Putamen (tissue), 1 donor: ENCODE measurements at regions not wholly inside any gene's neighbourhood (a gene's known extent, or its start where the extent isn't known, plus 50 kb on each side); places are given as distances from the start of the nearest gene placed in this dataset.

Experiments used
- DNase-seq: peaks from one replicate; pipeline ENCODE4 v3.0.0-alpha.2; 2016; ENCODE audit warnings: low spot score

GRCh38 chr11:119810478-119811232 is 81.7 kb upstream of the NECTIN1 start:
- no peak for DNase-seq

- DNase-seq = no peak
These were observed 80.3 kb upstream of the NECTIN1 start for GRCh38 chr11:119809346-119809745.

DNA sequence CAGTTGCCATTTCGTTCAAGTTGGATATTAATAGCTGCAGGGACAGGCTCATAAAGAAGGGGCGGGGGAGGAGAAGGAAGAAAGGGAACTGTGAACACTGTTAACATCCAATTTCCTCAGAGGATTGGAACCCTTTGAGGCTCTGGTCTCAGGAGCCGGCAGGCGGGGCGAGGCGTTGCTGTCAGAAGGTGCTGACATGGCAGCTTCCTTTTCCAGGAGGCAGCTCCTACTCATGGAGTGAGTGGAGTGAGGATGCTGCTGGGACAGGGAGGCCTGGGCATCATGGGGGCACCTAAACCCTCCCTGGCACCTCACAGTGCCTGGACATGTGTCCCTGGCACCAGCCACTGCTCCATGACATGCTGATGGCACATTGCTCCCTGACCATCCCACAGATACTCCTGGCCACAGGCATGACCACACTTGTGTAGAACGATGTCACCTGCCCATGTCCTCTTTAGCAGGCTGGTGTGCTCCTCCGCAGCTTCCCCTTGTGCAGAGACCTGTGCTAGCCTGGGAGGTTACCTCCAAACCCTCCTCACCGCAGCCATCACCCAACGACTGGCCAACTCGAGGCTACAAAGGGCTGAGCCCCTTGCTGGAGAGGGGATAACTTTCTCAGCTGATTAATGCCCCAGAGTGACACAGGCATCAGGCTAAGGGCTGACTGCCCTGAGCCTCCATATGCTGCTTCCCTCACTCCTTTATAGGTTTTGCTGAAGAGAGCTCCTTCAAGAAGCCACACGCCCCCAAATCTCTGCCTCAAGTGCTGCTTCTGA is 79.6 kb upstream of the NECTIN1 start:
- no peak for DNase-seq

- no peak for DNase-seq
These were observed 78.8 kb upstream of the NECTIN1 start for GRCh38 chr11:119807841-119808240.

GRCh38 chr11:119807402-119807801 is 78.4 kb upstream of the NECTIN1 start:
- no peak for DNase-seq

GRCh38 chr11:119806064-119806915 is 77.3 kb upstream of the NECTIN1 start:
- no peak for DNase-seq

DNA sequence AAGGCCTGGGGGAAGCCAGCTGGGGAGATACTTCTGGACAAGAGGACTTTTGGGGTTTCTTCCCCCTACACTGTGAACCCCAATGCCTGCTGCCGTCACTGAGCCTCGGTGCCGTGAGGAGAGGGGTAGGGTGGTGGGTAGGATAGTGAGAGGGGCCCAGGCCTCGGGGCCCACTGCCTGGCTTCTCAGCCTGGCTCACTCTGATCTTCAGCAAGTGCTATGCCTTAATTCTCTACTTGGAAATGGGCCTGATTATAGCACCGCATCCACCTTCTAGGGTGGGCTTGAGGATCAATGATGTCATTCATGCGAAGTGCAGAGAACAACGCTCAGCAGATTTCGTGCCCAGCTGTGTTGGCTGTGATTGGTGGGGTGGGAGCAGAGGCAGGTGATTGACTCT is 76.7 kb upstream of the NECTIN1 start:
- no peak for DNase-seq

DNA sequence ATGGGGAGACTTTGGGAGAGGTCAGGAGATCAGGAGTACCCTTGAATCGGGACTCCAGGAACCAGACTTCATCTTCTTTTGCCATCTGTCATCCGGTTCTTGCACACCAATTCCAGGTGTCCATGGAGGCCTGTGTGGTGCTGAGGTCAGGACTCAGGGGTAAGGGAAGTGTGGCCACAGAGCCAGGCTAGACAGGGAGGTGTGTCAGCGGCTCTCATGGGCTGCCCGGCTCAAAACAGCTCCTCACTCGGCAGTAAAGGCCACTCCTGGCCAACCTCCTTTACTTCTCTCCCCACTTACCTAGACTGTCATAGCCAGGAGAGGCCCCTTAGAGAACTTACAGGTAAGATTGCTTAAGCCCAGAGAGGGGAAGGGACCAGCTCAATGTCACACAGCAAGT is 75.7 kb upstream of the NECTIN1 start:
- DNase-seq = no peak

GRCh38 chr11:119803726-119804294 is 74.8 kb upstream of the NECTIN1 start:
- DNase-seq = no peak

DNA sequence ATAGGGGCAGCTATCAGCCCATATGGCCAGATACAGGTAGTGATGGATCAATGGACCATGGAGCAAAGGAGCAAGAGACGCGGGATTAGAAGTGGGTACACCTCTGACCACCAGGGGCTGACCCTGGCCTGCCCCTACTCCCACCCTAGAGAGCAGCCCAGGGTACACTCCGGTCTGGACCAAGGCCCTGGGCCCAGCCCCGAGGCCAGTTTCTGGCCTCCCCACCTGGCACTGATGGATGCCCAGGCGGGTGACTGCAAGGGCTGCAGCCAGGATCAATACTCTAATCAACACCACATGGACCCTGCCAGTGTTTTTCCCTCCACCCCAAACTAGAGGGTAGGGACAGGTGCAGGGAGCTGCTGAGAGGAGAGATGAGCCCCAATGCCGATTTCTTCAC is 74.1 kb upstream of the NECTIN1 start:
- DNase-seq = no peak

GRCh38 chr11:119802670-119803069 is 73.7 kb upstream of the NECTIN1 start:
- DNase-seq = no peak

DNA sequence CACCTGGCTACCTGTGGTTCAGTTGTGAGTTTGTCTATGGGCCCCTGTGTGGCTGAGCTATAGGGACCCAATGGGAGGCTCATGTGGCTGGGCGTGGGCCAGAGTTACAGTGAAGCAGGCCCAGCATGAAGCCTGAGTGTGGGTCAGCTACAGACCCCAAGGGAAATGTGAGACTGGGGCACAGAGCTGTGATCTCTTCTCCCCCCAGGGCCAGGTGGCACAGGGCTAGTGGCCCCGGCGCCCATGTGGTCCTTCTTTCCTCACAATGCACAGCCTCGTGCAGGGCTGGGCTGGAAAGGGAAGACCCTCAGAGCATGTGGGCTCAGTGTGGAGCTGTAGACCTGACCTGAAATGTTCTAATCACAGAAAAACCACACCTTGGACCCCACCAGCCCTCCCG is 71.6 kb upstream of the NECTIN1 start:
- DNase-seq = no peak

- no peak for DNase-seq
These were observed 71.2 kb upstream of the NECTIN1 start for GRCh38 chr11:119800171-119800570.

GRCh38 chr11:119798656-119799055 is 69.7 kb upstream of the NECTIN1 start:
- no peak for DNase-seq

DNA sequence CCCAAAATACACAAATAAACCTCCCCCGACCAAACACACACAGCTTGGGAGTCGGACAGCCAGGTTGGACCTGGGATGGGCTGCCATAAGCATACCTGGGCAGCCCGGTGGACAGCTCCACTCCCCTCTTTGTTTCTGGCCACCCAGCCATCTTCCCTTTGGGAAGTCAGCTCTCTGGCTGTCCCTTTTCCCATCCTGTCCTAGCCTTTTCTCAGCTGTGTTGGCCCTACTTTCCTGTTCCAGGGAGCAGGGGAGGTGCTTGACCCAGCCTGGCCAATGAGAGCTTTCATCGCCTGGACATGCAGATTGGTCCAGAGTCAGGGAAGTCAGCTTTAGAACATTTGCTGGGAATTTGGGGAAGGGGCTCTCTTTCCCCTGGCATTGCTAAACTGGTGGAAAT is 68.7 kb upstream of the NECTIN1 start:
- DNase-seq = no peak

- DNase-seq = no peak
These were observed 68.2 kb upstream of the NECTIN1 start for GRCh38 chr11:119797123-119797611.

- no peak for DNase-seq
These were observed 67.5 kb upstream of the NECTIN1 start for GRCh38 chr11:119796363-119797060.

GRCh38 chr11:119795690-119796089 is 66.7 kb upstream of the NECTIN1 start:
- DNase-seq = no peak

GRCh38 chr11:119795231-119795630 is 66.2 kb upstream of the NECTIN1 start:
- no peak for DNase-seq

GRCh38 chr11:119794756-119795155 is 65.8 kb upstream of the NECTIN1 start:
- DNase-seq = no peak

GRCh38 chr11:119794141-119794665 is 65.2 kb upstream of the NECTIN1 start:
- DNase-seq = no peak
